ENCODE measurements at regions not wholly inside any gene's neighbourhood (a gene's known extent, or its start where the extent isn't known, plus 50 kb on each side); places are given as distances from the start of the nearest gene placed in this dataset.

DNA sequence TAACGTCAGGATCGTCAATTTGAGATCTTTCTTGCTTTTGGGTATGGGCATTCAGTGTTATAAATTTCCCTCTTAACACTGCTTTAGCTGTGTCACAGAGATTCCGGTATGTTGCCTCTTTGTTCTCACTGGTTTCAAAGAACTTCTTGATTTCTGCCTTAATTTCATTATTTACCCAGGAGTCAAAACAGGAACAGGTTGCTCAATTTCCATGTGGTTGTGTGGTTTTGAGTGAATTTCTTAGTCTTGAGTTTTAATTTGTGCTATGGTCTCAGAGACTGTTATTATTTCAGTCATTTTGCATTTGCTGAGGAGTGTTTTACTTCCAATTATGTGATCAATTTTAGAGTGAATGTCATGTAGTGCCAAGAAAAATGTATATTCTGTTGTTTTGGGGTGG is 153.1 kb downstream of the PCDH17 start:
- no peak overlapping the region for H3K27ac ChIP-seq (ENCODE audit: low read depth, low read length)
- no peak overlapping the region for H3K4me3 ChIP-seq (ENCODE audit: low read length)
- no peaks in the 10 kb centered on the region for H3K4me1 ChIP-seq (ENCODE audit: control insufficient read depth, low read length)
- no peak for TF ChIP-seq EZH2phosphoT487 (IDR thresholded peaks at IDR 0.05; ENCODE audit: borderline replicate concordance, low read length)
- TF ChIP-seq, protein P1, sequence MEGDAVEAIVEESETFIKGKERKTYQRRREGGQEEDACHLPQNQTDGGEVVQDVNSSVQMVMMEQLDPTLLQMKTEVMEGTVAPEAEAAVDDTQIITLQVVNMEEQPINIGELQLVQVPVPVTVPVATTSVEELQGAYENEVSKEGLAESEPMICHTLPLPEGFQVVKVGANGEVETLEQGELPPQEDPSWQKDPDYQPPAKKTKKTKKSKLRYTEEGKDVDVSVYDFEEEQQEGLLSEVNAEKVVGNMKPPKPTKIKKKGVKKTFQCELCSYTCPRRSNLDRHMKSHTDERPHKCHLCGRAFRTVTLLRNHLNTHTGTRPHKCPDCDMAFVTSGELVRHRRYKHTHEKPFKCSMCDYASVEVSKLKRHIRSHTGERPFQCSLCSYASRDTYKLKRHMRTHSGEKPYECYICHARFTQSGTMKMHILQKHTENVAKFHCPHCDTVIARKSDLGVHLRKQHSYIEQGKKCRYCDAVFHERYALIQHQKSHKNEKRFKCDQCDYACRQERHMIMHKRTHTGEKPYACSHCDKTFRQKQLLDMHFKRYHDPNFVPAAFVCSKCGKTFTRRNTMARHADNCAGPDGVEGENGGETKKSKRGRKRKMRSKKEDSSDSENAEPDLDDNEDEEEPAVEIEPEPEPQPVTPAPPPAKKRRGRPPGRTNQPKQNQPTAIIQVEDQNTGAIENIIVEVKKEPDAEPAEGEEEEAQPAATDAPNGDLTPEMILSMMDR (IDR thresholded peaks at IDR 0.05; ENCODE audit: low read depth, low read length, poor library complexity, severe bottlenecking): no peak
- no peaks in the 10 kb centered on the region for H3F3A ChIP-seq (ENCODE audit: control insufficient read depth, insufficient read depth)
- H3K27me3 ChIP-seq (ENCODE audit: control insufficient read depth, low read length): no peaks in the 10 kb centered on the region
- H4K20me1 ChIP-seq (ENCODE audit: control insufficient read depth, insufficient read depth, low read depth, low read length): no peaks in the 10 kb centered on the region
- H3K4me2 ChIP-seq (ENCODE audit: low read length): no peak overlapping the region
- H3K9me2 ChIP-seq (replicated peaks; ENCODE audit: control insufficient read depth, low read length): no peaks in the 10 kb centered on the region
- H3K79me2 ChIP-seq (ENCODE audit: control insufficient read depth, low read length): no peaks in the 10 kb centered on the region
- H3K9me3 ChIP-seq (ENCODE audit: control insufficient read depth, insufficient read depth, low read length): no peaks in the 10 kb centered on the region
- H3K36me3 ChIP-seq (ENCODE audit: control insufficient read depth, low read length): no peaks in the 10 kb centered on the region

DNA sequence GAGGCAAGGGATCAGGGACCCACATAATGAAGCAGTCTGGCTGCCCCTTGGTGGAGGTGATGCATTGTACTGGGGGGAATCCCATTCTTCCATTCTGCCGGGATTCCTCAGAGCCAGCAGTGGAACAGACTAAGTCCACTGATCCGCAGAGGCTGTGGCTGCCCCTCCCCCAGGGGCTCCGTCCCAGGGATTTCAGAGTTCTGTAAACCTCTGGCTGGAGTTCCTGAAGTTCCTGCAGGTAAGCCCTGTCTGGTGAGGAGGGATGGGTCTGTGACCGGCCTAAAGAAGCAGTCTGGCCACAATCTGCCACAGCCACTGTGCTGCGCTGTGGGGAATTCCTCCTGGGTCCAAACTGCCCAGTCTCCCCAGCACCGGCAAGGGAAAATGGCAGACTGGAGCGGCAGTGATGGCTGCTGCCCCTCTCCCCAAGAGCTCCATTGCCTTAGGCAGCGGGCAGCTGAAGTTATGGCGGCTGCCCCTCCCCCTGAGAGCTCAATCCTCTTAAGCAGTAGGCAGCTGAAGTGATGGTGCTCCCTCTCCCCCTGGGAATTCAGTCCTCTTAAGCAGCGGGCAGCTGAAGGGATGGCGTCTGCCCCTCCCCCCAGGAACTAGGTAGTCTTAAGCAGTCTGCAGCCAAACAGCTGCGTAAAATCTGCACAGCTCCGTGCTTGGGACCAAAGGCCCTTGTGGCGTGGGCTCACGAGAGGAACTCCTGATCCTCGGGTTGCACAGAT is 155.7 kb downstream of the PCDH17 start:
- H3F3A ChIP-seq (ENCODE audit: control insufficient read depth, insufficient read depth): no peaks in the 10 kb centered on the region
- H3K4me2 ChIP-seq (ENCODE audit: low read length): no peak overlapping the region
- H3K27ac ChIP-seq (ENCODE audit: low read depth, low read length): no peak overlapping the region
- H3K9me3 ChIP-seq (ENCODE audit: control insufficient read depth, insufficient read depth, low read length): no peaks in the 10 kb centered on the region
- no peaks in the 10 kb centered on the region for H4K20me1 ChIP-seq (ENCODE audit: control insufficient read depth, insufficient read depth, low read depth, low read length)
- H3K9me2 ChIP-seq (replicated peaks; ENCODE audit: control insufficient read depth, low read length): no peaks in the 10 kb centered on the region
- no peaks in the 10 kb centered on the region for H3K4me1 ChIP-seq (ENCODE audit: control insufficient read depth, low read length)
- H3K36me3 ChIP-seq (ENCODE audit: control insufficient read depth, low read length): no peaks in the 10 kb centered on the region
- H3K79me2 ChIP-seq (ENCODE audit: control insufficient read depth, low read length): no peaks in the 10 kb centered on the region
- no peak for TF ChIP-seq EZH2phosphoT487 (IDR thresholded peaks at IDR 0.05; ENCODE audit: borderline replicate concordance, low read length)
- TF ChIP-seq, protein P1 (IDR thresholded peaks at IDR 0.05; ENCODE audit: low read depth, low read length, poor library complexity, severe bottlenecking): no peak
- no peak overlapping the region for H3K4me3 ChIP-seq (ENCODE audit: low read length)
- no peaks in the 10 kb centered on the region for H3K27me3 ChIP-seq (ENCODE audit: control insufficient read depth, low read length)

DNA sequence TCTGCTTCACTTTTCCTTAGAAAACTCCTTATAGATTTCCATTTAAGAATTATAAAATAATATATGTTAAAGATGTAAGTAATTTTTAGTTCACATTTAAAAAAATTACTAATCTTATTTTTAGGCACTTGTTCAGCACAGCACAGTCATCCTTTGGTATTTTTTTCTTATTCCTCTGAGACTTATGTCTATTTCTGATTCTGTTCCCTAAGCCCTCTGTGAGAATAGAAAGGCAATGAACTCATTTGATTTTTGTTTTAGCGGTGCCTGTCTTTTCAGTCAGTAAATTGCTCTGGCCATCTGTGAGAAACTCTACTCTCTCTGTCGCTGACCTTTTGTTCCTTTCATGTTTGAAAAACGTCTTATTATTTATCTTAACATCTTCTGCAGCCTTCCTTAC is 168.1 kb downstream of the PCDH17 start:
- Histone ChIP-seq H3K4me1 (ENCODE audit: control insufficient read depth, low read length) (no peaks in the 10 kb centered on the region), H3K27ac (ENCODE audit: low read depth, low read length) (no peak overlapping the region), H3F3A (ENCODE audit: control insufficient read depth, insufficient read depth) (no peaks in the 10 kb centered on the region), H3K27me3 (ENCODE audit: control insufficient read depth, low read length) (no peaks in the 10 kb centered on the region), H3K79me2 (ENCODE audit: control insufficient read depth, low read length) (no peaks in the 10 kb centered on the region), H3K4me2 (ENCODE audit: low read length) (no peak overlapping the region), H3K9me2 (replicated peaks; ENCODE audit: control insufficient read depth, low read length) (no peaks in the 10 kb centered on the region), H4K20me1 (ENCODE audit: control insufficient read depth, insufficient read depth, low read depth, low read length) (no peaks in the 10 kb centered on the region), H3K9me3 (ENCODE audit: control insufficient read depth, insufficient read depth, low read length) (no peaks in the 10 kb centered on the region), H3K4me3 (ENCODE audit: low read length) (no peak overlapping the region), H3K36me3 (ENCODE audit: control insufficient read depth, low read length) (no peaks in the 10 kb centered on the region)
- TF ChIP-seq EZH2phosphoT487 (IDR thresholded peaks at IDR 0.05; ENCODE audit: borderline replicate concordance, low read length): no peak
- TF ChIP-seq, protein P1 (IDR thresholded peaks at IDR 0.05; ENCODE audit: low read depth, low read length, poor library complexity, severe bottlenecking): no peak

Measured in DOHH2 (cell line).